ENCODE measurements at regions not wholly inside any gene's neighbourhood (a gene's known extent, or its start where the extent isn't known, plus 50 kb on each side); places are given as distances from the start of the nearest gene placed in this dataset.

DNA sequence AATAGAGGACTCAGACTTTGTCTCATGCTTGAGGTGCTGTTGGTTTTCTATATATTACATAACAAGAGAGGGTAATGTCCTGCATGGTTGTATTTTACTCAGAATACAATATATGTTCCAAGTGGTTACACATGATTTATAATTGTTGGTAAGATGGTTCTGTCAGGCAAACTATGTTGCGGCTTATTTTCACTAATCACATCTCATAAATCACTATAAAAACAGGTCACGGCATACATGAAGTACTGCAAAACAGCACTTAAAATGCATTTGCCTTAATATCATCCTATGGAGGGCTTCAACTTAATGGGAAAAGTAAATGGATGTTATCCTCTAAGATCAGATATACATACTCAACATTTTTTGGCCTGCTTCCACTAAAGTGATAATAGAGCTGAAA, 246.0 kb upstream of the ARSJ start:
- 43 to 49% methylated on average over 2 of the region's 2 CpGs for WGBS, 2 donors
- TF ChIP-seq POLR2AphosphoS5 (IDR thresholded peaks at IDR 0.05): no peak
- TF ChIP-seq, protein P1, sequence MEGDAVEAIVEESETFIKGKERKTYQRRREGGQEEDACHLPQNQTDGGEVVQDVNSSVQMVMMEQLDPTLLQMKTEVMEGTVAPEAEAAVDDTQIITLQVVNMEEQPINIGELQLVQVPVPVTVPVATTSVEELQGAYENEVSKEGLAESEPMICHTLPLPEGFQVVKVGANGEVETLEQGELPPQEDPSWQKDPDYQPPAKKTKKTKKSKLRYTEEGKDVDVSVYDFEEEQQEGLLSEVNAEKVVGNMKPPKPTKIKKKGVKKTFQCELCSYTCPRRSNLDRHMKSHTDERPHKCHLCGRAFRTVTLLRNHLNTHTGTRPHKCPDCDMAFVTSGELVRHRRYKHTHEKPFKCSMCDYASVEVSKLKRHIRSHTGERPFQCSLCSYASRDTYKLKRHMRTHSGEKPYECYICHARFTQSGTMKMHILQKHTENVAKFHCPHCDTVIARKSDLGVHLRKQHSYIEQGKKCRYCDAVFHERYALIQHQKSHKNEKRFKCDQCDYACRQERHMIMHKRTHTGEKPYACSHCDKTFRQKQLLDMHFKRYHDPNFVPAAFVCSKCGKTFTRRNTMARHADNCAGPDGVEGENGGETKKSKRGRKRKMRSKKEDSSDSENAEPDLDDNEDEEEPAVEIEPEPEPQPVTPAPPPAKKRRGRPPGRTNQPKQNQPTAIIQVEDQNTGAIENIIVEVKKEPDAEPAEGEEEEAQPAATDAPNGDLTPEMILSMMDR (IDR thresholded peaks at IDR 0.05): no peak
- TF ChIP-seq EP300 (IDR thresholded peaks at IDR 0.05): no peak
- no peak for TF ChIP-seq POLR2A (IDR thresholded peaks at IDR 0.05)

GRCh38 chr4:114226179-114226578, 246.7 kb upstream of the ARSJ start:
- Histone ChIP-seq H3K27ac (no peak overlapping the region), H3K36me3 (no peaks in the 10 kb centered on the region), H3K4me3 (no peak overlapping the region), H3K27me3 (no peaks in the 10 kb centered on the region), H3K9me3 (no peaks in the 10 kb centered on the region), H3K4me1 (no peaks in the 10 kb centered on the region)
- DNase-seq: no peak
- 55 to 56% methylated on average over 3 of the region's 3 CpGs for WGBS, 2 donors
- no peak for ATAC-seq (ENCODE audit: low FRiP score in 2 of 2)
- TF ChIP-seq POLR2A (IDR thresholded peaks at IDR 0.05) (no peak), EP300 (IDR thresholded peaks at IDR 0.05) (no peak), POLR2AphosphoS5 (IDR thresholded peaks at IDR 0.05) (no peak)
- TF ChIP-seq, protein P1 (IDR thresholded peaks at IDR 0.05): no peak

More for the DNA sequence above, 246.0 kb upstream of the ARSJ start:
- ATAC-seq (ENCODE audit: low FRiP score in 2 of 2) (no peak), DNase-seq (no peak)
- Histone ChIP-seq H3K27me3 (no peaks in the 10 kb centered on the region), H3K27ac (no peak overlapping the region), H3K36me3 (no peaks in the 10 kb centered on the region), H3K9me3 (no peaks in the 10 kb centered on the region), H3K4me3 (no peak overlapping the region), H3K4me1 (no peaks in the 10 kb centered on the region)

DNA sequence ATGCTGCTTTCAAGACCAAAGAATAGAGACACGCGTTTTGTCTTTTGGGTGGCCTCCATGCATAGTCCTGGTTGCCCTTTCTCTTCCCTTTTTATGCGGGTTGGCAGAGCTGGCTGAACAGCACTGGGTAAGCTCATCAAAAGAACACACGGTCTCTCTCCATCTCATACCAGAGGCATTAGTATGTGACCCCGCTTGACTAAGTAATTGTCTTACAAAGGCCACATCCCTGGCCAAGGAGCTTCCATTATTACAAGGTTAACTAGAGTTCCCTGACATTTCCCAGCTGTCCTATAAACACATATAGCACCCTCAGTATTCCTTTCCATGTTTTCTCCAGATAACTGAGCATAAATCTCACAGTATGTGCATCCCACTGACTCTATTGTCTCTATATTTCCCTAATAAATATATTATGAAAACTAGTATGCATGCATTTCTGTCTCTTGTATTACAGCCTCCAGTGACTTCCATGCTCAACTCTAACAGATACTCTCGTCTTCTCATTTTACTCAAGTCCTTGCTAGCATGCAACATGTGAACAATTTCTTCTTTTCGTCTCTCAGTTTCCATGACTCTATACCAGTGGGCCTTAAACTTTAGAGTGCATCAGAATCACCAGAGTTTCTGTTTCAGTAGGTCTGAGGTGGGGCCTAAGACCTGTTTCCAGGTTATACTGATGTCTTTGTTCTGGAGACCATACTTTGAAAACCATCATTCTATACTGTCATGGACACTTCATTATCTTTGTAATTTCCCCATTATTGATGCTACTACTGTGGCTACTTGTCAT, 247.7 kb upstream of the ARSJ start:
- TF ChIP-seq EP300 (IDR thresholded peaks at IDR 0.05) (no peak), POLR2AphosphoS5 (IDR thresholded peaks at IDR 0.05) (no peak), POLR2A (IDR thresholded peaks at IDR 0.05) (no peak)
- TF ChIP-seq, protein P1 (IDR thresholded peaks at IDR 0.05): no peak
- no peak for ATAC-seq (ENCODE audit: low FRiP score in 2 of 2)
- DNase-seq: no peak
- no peaks in the 10 kb centered on the region for H3K36me3 ChIP-seq
- H3K9me3 ChIP-seq: no peaks in the 10 kb centered on the region
- no peaks in the 10 kb centered on the region for H3K27me3 ChIP-seq
- H3K4me1 ChIP-seq: no peaks in the 10 kb centered on the region
- WGBS, 2 donors: 90% methylated on average over 7 of the region's 7 CpGs
- H3K27ac ChIP-seq: no peak overlapping the region
- no peak overlapping the region for H3K4me3 ChIP-seq

DNA sequence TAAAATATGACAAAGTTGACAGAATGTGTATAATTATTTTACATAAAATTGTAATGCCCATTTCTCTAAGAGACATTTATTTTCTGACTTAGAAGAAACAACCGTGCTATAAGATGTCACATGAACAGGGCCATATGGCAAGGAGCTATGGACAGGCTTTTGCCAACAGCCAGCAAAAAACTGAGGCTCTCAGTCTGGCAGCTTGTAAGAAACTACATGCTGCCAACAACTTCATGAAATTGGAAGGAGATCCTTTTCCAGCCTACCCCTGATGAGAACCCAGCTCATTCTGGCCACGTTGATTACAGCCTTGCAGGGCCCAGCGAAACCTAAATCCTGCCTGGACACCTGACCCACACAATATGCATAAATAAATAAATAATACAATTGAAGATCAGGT, 250.3 kb upstream of the ARSJ start:
- Histone ChIP-seq H3K36me3 (no peaks in the 10 kb centered on the region), H3K9me3 (no peaks in the 10 kb centered on the region), H3K4me1 (no peaks in the 10 kb centered on the region), H3K27ac (no peak overlapping the region), H3K27me3 (no peaks in the 10 kb centered on the region), H3K4me3 (no peak overlapping the region)
- 70 to 83% methylated on average over 3 of the region's 3 CpGs for WGBS, 2 donors
- no peak for TF ChIP-seq EP300 (IDR thresholded peaks at IDR 0.05)
- no peak for TF ChIP-seq POLR2A (IDR thresholded peaks at IDR 0.05)
- TF ChIP-seq, protein P1 (IDR thresholded peaks at IDR 0.05): no peak
- no peak for TF ChIP-seq POLR2AphosphoS5 (IDR thresholded peaks at IDR 0.05)
- DNase-seq (no peak), ATAC-seq (ENCODE audit: low FRiP score in 2 of 2) (no peak)

Data from upper lobe of left lung (tissue), 6 donors.